NOMO-1 treated with DMSO at 0.1 percent for 48 hours (cell line): ENCODE measurements at regions not wholly inside any gene's neighbourhood (a gene's known extent, or its start where the extent isn't known, plus 50 kb on each side); places are given as distances from the start of the nearest gene placed in this dataset.

Experiments used
- DNase-seq: peaks from one replicate; lab custom pipeline; 2025; ENCODE audit not compliant: unreplicated experiment; lab: John Stamatoyannopoulos, UW

- no peak for DNase-seq
These were observed 152.5 kb upstream of the GLI2 start for GRCh38 chr2:120583121-120583520.

DNA sequence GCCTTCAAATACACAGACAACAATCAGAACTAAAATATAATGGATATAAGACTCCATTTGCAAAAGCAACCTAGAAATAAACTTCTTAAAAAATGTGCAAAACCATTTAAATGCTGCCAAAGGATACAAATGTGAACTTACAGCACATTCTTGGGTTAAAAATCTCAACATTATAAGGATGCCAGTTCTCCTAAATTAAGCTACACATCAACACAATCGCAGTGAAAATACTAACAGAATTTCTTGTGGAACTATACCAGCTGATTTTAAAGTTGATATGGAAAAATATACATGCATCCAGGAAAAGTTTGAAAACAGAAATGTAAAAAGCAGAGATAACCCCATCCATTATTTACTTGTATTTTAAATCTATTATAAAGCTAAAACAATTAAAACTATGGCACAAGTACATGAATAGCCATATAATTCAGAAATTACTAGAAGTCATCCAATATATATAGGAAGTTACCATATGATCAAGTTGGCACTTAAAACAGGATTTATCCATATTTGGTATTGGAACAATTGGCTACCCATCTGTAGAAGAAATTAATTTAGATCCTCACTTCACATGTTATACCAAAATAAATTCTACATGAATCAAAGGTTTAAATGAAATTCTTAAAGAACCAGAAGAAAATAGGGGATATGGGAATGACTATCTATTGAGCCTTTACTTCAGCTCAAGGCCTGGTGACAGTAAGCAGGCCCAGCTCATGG lies 151.7 kb upstream of the GLI2 start:
- DNase-seq, result no peak

- no peak for DNase-seq
These were observed 149.0 kb upstream of the GLI2 start for GRCh38 chr2:120586507-120587278.

GRCh38 chr2:120587279-120587996 lies 148.2 kb upstream of the GLI2 start:
- no peak for DNase-seq

DNA sequence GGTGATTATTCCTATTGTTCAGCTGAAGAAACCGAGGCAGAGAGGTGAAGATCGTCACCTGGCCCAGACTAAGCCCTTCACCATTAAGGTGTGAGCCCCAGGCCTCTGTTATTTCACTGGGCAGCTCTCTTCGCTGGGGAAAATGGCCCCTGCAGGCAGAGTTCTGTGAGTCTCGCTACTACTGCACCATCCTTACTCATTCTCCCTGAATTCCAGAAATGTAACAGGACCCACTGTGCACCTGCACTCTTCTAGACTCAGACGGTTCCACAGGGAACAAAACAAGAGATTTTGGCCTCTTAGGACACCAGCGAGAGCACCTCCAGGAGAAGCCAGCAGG lies 147.7 kb upstream of the GLI2 start:
- no peak for DNase-seq

DNA sequence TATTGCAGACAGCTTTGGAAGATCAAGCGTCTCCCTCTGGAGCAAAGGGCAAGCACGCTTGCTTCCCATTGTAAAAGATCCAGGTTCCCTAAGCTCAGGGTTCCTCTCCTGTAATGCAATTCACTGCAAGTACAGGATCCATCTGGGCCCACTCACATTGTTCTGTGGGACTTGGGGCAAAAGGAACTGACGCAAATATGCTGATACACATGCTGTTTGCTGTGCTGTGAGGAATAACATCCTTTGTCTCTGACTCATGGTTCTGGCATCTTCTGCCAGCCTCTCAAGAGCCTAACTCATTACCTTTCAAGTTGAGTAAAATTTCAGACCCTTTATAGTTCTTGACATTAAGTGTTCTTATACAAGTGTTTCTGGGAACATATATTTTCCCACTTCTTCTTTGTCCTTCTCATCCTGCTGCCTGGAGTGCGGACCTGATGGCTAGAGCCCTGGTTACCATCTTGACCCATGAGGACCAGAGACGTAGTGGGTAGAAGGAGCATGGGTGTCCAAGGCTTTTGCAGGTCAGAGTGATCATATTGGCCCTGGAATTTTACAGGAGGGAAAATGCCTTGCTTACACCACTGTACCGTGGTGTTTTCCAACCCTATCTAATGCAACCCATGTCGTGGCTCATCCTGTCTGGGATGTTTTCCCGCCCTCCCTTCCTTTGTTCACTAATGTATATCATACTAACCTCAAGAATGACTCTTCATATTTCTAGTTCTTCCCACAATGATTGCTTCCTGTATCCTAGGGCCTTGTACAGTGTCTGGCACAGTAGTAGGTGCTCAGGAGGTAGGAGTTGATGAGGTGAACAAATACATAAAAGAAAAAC lies 145.7 kb upstream of the GLI2 start:
- no peak for DNase-seq

DNA sequence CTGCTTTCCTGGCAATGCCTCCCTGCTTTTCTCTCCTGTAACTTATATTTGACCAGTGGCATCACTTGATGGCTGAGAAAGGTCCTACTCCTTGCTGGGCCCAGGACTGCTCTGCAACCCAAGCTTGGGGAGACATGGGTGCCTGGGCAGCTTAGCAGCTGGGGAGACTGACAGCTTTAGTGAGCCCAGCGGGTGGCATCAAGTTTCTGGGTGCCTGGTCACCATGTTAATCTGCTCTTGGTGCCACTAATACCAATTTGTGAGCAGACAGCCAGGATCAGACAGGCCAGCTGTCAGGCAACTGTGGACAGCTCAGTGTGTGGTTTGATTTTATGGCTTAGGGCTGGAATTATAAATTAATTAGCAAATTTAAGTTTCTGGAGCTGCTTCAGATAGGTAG lies 144.8 kb upstream of the GLI2 start:
- DNase-seq, result no peak

DNA sequence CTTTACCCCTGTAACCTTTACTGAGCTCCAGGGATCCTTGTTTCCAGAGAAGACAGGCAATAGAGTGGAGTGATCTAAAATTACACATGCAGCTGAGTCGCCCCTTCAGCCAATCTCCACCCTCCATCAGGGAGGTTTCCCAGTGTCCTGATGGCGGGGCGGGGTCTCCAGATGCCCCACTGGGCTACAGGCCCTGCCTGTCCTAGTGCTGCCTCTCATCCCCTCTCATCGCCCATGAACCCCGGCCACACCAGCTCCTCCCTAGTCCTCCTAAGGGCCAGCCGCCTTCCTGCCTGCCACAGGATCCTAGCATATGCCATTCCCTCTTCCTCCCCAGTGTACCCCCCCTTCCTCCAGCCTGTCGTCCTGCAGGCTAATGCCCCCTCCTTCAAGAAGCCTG lies 144.1 kb upstream of the GLI2 start:
- no peak for DNase-seq

DNA sequence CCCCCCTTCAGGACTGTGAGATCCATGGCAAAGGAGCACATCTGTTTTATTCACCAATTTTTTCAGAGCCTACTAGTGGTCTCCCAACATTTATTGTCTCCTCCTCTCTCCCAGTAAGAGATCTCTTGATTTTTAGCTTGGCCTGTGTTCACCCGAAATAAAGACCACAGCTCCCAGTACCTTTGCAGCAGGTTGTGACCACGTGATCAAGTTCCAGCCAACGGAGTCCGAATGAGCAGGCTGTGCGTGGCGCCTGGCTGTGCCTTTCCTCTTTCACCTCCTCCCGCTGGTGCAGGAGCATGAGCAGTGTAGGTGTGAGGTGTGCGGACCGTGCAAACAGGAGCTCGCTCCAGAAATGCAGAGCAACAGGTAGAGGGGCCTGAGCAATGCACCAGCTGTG lies 143.6 kb upstream of the GLI2 start:
- DNase-seq, result no peak

DNA sequence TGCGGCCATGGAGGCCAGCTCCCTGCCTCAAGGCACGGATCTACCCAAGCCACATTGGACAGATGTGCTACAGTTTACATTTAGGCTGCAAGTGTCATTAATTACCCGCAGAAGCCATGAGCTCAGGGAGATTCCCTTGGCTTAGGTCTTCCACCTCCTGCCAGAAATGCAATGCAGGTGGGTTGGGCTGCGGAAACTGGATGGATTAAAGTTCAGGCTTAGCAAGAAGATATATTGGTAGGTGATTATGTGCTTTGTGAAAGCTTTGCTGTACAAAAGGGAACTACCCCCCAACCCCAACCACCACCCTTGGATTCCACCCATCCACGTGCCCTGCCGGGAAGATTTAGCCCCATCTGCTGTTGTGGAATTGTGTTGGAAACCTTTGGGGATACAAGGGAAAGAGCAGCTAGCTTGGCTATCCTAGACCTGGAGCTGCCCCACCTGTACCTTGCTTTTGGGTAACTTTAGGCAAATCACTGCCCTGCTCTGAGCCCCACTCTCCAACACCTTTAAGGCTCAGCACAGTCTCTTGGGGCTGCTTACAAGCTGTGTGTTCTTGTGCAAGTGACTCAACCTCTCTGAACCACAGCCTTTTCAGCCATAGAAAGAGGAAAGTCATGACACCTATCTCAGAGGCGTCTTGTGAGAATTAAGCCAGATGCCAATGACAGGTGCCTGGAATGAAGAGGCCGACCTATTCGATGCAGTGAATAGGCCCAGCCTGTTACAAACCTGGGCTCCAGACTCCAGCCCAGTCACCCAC lies 141.6 kb upstream of the GLI2 start:
- DNase-seq, result no peak

GRCh38 chr2:120594856-120595685 lies 140.6 kb upstream of the GLI2 start:
- DNase-seq, result no peak

DNA sequence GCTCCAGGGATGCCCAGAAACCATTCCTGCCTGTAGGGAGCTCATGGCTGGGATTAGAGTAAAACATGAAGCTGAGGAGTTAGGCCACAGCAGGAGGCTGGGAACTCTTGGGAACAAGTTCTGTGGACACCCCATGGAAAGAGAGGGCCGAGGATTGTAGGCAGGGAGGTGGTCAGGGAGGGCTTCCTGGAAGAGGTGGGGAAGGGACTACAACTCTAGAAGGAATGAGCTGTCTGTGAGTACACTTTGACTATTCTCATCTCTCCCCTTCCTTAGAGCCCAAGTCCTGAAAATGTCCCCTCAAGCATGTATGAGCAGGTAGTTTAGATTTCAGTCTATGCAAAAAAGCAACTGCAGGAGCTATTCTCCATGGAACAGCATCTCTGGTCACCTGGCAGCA lies 139.9 kb upstream of the GLI2 start:
- DNase-seq, result no peak

DNA sequence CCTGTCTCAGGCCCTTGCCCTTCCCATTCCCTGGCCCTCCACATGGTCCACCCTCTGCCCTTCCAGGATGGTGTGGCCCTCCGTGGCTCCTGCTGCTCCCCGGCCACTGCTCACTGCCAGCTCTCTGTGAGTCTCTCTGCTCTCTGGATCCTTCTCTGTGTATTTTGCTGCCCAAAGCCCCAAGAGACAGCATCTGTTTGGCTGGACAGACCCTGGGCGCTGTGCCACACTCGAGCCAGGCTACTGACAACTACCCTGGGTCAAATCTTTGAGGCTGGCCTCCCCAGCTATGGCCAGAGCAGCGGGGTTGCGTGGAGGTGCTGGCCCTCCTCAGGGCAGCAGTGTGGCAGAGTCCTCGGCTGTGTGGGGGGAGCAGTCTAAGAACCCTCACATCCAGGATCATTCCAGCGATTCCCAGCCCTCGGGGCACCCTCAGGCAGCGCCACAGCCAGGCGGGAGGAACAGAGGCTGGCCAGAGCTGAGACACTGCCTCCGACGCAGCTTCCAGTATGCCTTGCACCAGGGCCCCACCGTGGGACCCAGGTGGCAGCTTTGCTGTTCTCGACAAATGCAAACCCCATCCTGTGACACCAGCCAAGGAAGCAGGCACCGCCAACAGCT lies 139.4 kb upstream of the GLI2 start:
- no peak for DNase-seq

- DNase-seq, result peak; percentile 55
These were observed 138.6 kb upstream of the GLI2 start for GRCh38 chr2:120596990-120597594.

DNA sequence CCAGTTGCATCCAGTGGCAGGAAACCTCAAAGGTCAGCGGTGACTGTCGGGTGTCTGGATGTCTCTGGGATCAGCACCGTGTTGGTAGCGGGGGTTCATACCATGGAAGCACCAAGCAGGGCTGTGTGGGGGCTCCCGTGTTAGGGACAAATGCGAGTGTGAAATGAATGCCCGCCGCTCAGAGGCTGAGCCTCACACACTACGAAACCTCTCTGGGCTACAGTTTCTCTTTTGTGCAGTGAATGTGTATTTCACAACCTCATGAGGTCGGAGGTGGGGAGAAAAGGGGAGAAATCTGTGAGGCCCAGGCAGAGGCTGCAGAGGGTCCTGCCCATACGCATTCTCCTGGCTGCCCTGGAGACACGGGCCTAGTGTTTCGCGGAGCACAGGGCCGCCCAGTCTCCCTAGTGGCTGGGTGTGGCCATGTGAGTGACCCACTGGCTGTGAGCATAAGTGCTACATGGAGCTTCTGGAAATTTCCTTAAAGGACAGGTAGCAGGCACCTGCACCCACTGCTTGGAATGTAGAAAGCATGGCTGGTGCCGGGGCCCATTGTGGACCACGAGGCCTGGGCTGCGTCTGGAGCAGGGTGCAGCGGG lies 138.0 kb upstream of the GLI2 start:
- peak; percentile 14 for DNase-seq

- no peak for DNase-seq
These were observed 137.3 kb upstream of the GLI2 start for GRCh38 chr2:120598416-120598815.

GRCh38 chr2:120599072-120599471 lies 136.6 kb upstream of the GLI2 start:
- DNase-seq, result no peak

- DNase-seq, result no peak
These were observed 136.0 kb upstream of the GLI2 start for GRCh38 chr2:120599656-120600055.
